ENCODE measurements at regions not wholly inside any gene's neighbourhood (a gene's known extent, or its start where the extent isn't known, plus 50 kb on each side); places are given as distances from the start of the nearest gene placed in this dataset.
"Not testable (repeated sequence)": the region's sequence is repeated elsewhere in the genome, so short reads cannot be mapped to it uniquely, and the experiment has no call there.

DNA sequence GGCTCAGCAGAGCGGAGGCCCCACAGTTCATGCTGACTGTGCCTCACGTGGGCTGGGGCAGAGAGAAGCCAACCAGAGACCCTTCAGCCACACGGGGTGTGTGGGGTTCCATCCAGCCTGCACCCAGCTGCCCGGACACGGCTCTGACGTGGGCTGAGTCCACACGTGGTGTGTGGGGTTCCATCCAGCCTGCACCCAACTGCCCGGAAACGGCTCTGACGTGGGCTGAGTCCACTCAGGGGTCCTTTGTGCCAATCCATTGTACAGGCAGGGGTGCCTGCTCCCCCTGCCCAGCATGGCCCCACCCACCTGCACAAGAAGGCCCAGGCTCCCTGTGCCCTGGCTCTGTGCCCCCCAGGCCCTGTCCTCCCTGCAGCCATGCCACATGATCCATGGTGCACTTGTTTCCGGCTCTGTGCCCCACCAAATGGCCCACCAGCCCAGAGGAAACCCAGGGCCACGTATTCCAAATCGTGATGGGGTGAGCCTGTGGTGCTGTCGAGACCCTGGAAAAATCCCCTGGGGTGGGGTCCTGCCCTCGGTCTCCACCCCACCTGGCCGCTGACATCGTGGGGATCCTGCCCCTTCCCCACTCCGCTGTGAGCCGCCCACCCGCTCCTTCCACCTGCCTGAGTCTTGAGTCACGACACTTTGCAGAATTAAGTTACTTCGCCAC, 99.3 kb upstream of the SFSWAP start:
- no peak for DNase-seq

DNA sequence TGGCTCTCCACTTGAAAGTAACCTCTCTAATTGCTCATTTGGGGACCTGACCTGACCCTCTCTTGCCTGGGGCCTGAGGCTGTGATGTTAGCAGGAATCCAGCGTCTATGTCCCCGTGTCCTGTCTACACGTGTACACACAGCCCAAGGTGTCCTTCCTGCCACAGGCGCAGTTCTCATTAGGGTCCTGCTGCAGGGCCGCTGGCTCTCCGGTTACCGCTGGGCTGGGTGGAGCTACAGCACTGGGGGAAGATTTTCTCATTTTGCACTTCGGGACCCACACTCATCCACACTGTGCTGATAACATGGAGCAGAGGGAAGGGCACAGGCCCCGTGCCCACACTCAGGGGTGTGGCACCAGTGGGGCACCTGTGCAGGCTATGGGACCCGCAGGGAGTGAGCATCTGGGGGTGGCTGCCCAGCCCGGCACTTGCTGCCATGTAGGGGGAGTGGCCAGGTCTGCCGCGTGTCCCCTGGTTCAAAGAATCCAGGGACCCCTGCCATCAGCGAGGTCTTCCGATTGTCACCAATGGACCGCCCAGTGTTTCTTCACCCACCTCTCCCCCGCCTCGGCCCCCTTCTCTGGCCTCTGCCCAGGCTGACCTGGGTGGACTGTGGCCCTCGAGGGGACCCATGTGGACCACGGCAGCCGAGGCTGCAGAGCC, 98.7 kb upstream of the SFSWAP start:
- no peak for DNase-seq

DNA sequence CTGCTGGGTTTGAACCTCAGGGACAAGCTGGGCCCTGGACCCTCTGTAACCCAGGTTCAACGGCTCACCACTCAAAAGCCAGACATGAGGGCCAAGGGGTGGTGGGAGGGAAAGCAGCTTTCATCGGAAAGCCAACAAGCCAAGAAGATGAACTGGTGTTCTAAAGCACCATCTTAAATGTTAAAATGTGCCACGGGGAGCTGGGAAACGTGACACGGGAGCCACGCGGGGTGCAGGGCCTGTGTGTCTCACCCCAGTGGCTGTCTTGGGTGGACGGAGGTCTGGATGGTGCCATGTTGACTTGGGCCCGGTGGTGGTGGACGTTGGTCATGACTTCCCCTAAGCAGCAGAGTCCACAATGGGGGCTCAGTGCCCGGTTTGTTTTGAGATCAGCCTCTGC, 97.7 kb upstream of the SFSWAP start:
- DNase-seq: no peak

DNA sequence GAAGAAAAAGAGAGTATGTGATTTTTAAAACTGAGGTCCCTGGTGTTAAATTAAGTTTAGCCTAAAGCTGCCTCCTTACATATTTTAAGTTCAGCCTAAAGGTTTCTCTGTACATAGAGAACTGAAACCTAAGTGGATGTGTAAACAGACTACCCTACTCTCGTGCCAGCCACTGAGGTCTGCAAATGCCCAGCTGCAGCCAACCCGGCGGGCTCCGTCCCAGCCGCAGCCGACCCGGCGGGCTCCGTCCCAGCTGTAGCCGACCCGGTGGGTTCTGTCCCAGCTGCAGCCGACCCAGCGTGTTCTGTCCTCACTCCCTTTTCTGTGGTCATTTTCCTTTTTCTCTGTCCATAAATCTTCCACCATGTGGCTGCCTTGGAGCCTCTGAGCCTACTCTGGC, 97.2 kb upstream of the SFSWAP start:
- no peak for DNase-seq

DNA sequence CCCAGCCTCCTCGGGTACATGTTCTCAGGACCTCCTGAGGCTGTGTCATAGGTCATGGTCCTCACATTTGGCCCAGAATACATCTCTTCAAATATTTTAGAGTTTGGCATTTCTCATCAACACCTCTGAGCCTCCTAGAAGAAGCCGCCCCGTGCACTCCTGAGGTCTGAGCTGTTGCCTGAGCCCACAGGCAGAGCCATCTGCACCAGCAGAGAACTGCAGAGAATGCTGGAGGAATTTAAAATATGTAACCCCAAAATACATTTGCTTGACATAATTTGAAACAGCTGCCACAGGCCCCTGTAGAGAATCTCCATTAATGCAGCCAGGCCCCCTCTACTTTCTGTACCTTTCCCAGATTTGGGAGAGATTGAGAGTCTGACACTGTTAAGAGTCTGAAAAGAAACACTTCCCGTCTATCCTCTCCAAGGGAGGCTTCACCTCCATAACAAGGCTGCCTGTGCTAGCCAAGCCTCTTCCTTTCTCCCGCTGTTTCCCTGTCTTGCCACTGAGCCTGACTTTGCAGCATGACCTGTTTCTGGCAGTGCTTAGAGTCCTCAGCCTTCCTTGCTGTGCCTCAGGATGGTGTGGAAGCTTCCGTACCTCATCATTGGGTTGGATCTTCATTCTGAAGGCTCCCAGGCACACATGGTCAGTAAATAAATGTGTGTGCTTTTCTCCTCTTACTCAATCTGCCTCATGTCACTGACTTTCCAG, 95.4 kb upstream of the SFSWAP start:
- no peak for DNase-seq

DNA sequence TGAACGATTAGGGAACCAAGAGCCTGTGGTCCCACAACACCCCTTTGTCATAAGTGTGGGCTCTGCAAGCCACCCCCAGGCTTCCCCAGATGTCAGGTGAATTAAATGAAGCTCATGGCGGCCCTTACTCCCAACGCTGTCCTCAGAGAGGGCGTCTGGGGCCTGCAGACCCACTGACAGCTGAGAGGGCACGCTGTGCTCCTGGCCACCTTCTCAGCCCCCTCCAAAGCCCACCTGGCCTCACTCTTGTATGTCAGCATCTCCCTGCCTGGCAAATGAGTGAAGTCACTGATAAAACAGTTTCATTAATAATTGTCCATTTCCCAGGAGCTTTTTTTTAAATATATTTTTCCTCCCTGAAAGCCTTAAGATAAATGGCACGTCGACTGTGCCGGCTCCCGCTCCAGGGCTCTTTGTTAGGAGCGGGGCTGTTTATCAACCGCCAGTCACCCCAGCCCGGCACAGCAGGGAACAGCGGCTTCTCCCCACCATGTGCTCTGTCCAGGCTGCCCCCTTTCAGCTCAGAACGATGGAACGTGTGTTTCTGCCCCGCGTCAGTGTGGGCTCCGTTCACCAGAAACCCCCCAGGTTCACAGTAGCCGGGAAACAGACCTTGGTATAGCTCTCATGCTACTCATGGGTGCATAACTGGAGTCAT, 94.7 kb upstream of the SFSWAP start:
- DNase-seq: no peak

DNA sequence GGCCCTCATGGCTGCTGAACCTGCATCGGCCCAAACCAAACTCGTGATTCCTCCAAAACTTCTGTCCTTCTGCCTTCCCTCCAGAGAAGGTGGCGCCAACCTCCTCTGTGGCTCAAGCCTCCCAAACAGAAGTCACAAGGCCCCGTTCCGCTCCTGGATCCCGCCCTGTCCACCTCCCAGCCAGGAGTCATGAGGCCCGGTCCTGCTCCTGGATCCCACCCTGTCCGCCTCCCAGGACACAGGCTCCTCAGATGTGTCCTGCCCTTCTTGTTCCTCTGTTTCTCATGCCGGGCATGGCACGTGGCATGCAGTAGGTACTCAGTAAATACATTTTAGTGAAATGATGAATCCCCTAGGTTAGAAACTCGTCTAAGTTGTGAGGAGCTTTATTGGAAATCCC, 94.2 kb upstream of the SFSWAP start:
- DNase-seq: no peak

DNA sequence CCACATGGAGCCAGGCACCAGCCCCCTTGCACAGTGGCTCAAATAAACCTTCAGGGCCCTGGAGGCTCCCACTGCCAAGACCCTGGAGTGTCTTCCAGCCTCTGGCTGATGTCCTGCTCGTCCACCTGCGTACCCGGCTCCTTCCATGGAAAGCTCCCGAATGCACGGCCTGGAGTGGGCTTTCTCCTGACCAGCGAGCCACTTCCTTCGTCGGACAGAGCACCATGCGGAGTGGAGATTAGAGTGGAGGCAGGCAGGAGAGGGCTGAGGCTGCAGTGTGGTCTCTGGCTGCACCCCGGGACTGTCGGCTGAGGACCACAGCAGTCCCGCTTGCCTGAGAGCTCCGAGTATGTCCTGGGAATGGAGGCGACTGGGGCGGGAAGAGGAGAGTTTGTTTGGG, 93.7 kb upstream of the SFSWAP start:
- DNase-seq: no peak

DNA sequence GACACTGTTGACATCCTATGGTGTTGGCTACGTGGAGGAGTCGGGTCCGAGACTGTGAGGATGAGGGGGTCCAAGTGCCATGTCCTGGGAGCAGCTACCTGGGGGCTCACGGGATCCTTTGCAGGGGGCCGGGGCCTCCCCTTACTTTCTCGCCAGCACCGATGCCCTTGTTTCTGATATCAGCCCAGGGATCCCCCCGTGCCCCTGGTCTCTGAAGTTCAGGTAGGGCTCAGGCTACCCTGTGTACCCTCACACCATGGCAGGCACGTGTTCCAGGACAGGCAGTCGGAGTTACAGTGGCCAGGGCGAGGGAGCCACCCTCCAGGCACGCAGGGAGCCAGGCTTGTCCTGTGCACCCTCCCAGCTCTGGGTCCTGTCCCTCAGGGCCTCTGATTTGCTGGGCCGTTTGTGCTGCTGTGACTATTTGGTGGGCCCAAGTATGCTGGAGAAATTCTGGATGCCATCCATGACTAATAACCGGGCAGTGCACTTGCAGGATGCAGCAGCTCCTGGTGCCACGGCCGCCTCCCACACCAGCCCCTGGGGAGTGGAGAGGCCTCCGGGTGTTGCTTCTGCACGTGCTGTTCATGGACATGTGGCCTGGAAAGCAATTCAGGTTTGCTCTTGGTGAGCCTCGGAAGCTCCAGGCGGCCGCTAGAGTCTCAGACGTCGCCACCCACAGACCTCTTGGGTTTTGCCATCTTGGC, 93.1 kb upstream of the SFSWAP start:
- no peak for DNase-seq

DNA sequence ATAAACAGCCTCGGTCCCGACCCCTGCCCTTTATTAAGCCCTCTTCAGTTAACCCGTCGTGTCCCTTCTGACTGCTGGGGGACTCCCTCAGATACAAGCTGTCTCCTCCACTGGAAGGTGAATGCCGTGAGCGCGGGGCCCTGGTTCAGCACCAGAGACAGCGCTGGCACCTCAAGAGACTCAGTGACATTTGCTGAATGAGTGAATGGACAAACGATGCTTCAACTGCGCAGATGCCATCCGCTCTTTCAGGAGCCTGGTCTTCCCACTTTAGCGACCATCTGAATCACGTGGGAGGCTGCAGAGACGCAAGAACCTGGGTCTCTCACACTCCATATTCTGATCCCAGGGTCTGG, 92.6 kb upstream of the SFSWAP start:
- peak; percentile 56 for DNase-seq

DNA sequence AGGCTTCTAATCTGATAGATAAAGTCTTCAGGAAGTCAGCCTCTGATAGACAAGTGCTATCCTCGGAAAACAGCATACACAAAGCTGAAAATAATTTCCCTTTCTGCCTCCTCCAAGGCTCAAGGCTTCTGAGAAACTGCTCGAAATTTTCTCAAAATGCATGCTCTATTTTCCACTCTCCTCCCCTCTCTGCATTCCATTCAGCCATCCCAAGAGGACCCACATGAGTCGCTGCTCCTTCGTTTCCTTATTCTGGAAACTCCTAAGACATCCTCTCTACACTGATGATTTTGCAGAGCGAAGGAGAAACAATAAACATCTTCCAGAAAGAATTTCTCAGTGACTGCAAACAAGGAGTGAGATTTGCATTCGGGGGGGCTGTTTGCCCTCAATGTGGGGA, 92.2 kb upstream of the SFSWAP start:
- DNase-seq: no peak

DNA sequence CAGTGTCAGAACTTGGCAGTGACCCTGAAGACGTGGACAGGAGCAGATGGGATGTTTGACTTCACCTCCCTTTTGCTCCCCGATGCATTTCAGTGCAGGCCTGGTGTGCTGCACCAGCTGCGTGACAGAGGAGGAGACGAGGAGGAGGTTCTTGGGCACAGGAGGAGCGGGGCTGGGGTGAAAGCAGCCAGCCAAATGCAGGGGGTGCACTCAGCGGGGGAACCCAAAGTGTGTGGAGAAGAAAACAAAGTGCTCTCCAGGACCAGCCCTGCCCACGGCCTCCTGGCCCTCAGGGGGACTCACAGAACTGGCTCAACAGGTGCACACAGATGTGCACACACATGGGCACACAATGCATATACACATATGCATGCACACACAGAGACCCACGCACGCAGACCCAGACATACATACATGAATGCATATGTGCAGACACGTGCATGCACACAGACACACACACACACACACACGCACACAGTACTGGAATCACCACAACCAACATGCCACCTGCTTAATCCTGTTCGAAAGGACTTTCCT, 91.7 kb upstream of the SFSWAP start:
- DNase-seq: no peak

DNA sequence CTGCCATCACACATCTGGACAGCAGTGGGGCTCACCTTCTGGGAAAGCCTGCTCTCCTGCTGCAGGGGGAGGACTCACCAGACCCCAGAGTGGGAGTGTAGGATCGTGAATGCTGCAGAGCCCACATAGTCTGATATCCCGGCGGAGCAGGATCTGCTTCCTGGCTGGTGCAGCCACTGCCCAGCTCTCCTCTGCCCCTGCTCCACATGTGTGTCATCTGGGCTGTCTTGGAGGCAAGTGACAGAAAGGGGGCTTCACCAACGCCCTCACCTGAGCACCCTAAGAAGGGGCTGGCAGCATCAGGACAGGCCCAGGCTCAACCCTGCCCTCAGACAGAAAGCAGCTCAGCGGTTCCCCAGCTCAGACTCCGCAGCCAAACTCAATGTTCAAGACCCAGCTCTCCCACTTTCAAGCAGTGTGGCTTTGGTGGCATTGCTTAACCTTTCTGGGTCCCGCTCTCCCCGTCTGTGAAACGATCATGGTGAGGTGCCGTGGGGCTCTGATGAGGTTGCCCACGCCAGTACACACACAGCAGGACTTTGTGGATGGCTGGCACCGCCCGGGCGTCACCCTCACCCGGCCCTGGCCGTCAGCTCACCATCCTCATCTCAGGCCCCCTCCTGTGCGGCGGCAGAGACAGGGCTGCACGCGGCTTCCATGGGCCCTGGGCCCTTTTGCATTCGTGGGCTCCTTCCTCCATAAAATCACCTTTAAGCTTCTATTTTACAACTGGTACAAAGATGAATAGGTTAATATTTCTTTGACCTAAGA, 91.0 kb upstream of the SFSWAP start:
- no peak for DNase-seq

DNA sequence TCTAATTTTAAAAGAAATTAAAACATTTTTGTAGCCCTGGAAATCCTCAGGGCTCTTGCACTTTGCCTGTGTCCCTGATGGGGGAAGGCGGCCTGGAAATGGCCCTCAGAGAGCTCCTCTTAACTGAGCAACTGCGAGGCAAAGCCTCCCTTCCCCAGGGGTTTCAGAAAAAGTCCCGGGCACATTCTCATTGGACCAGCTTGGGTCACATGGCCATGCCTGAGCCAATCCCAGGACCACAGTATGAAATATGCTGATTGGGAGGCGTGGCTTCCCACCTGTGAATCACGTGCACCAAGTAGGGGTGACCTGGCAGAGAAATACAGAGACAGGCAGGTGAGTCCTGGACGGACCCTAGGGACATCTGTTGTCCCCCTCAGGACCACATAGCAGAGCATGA, 90.4 kb upstream of the SFSWAP start:
- no peak for DNase-seq

DNA sequence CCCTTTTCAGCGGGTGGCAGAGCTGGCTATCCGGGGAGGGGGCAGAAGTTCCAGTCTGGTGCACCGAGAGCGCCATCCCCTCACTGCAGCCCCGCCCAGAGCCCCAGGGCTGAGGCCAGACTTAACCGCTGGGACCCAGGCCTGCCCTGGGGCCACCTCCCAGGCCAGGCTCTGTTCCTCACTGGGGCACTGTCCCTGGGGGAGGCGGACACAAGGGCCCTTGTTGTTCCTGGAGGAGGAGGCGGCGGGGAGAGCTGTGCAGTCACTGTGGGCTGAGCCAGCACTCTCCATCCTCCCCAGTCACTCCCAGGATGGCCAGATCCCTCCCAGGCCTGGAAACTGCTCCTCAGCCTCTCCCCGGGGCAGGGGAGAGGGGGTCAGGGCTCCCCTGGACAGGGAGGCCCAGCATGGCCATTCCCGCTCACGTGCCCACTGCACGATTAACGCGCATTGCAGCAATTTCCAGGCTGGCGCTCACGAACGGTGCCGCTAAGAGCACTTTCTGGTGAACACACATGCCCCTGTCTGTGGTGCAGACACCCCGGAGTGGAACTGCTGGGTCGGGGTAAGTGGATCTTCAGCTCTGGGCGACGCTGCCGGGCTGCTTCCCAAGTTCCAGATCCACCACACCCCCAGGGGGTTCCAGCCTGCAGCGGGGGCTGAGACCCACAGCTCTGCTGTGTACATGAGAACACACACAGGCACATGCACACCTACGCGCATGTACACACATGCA, 89.8 kb upstream of the SFSWAP start:
- DNase-seq: no peak

DNA sequence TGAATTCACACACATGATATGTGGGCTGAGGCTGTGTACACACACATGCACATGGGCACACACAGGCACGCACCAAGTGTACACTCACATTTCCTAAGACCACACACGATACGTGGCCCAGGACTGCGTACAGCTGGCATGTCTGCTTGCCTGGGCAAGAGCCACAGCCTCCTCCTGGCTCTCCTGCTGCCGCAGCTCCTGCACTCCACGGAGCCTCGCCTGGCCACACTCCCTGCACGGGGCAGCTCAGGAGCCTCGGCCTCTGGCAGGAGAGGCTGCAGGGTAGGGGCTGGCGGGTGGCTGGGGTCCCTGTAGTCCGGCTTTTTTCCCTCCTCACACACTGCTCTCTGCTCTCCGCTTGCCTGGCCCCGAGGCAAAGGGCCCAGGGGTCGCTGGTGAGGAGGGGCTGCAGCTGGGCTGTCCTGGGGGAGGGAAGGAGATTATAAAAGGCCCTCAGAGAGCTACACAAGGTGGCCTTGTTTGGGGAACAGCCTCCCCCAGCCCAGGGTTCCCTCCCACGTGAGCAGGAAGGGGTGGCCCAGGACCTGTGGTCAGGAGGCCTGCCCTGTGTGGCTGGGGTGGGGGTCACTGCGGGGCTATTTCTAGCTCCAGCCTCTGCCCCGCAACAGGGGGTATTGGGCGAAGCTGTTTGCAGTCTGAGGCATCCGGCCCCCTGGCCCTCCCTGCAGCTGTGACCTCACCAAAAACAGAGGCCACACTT, 89.0 kb upstream of the SFSWAP start:
- DNase-seq: no peak

DNA sequence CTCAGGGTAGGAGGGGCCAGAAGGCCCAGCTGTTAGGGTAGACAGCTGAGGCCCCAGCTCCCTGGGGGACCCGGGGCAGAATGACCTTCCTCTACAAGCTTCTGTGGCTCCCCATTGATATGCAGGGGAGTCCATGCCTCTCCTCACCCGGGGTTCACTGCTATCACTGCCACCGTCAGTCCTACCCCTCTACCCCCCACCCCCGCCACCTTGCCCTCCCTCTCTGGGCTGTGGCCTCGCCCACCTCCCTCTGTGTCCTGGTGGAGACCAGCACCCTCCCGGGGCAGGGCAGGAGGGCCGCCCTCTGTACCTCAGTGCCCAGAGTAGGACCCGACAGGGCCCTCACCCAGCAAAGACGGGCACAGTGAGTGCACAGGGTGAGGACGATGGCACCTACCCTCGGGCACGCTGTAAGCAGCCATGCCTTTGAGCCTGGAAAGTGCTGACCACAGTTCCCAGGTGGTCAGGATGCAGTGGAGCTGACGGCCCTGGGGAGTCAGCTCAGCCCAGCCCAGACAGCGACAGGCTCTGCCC, 88.4 kb upstream of the SFSWAP start:
- DNase-seq: no peak

DNA sequence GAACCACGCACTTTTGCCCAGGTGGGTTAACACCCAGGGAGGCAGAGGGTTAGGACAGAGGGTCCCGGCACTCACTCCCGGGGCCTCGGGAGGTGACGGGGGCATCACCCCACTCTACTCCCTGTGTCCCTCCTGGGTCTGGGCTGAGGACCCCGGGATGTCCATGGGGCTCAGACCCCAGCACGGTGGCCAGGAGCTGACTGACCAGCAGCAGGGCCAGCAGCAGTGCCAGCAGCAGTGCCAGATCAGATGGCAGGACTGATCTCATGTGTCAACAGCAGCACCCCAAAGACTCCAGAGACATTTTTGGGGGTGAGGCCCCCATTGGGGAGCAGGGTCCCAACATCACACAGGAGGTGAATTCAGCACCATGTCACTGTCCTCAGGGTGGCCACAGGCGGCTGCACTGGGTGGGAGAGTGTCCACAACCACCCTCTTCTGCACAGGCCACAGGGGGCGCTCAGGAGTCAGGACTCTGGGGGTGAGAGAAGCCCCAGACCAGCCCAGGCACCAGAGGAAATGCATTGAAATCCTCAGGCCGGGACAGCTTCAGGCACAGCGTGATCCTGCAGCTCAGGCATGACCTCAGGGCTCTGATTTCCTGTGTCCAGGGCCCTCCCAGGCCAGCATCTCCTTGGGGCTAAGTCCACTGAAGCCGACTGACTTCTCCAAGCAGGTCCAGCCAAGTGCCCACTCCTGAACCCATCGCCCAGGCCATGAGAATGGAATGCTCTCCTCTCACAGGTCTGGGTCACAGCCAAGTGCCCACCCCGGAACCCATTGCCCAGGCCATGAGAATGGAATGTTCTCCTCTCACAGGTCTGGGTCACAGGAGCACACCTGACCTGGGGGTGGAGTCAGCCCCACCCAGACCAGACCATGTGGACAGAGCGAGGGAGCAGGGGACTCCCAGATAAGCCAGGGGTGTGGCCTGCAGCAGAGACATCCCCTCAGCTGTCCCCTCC, 87.2 kb upstream of the SFSWAP start:
- DNase-seq: not testable (repeated sequence)

DNA sequence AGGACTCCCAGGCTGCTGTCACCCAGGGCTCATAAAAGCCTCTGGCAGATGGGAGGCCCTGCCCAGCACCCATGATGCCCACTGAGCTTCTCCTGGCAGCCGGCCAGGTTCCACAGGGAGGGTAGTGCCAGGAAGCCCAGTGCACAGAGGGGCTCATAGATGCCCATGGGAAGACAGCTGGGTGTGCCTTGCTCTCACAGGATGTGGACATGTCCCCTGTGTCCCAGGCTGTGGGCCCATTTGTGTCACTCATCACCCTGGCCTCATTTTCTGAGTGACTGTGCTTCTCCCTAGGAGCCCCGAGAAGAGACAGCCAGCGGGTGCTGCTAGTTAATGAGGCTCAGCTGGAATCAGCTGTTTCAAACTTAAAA, 86.5 kb upstream of the SFSWAP start:
- DNase-seq: not testable (repeated sequence)

Measured in hematopoietic multipotent progenitor cell treated with erythropoietin and hydrocortisone succinate and interleukin-3 and kit ligand, for 4 days (in vitro differentiated cells).